ENCODE measurements at regions not wholly inside any gene's neighbourhood (a gene's known extent, or its start where the extent isn't known, plus 50 kb on each side); places are given as distances from the start of the nearest gene placed in this dataset.
"Not testable (repeated sequence)": the region's sequence is repeated elsewhere in the genome, so short reads cannot be mapped to it uniquely, and the experiment has no call there.

DNA sequence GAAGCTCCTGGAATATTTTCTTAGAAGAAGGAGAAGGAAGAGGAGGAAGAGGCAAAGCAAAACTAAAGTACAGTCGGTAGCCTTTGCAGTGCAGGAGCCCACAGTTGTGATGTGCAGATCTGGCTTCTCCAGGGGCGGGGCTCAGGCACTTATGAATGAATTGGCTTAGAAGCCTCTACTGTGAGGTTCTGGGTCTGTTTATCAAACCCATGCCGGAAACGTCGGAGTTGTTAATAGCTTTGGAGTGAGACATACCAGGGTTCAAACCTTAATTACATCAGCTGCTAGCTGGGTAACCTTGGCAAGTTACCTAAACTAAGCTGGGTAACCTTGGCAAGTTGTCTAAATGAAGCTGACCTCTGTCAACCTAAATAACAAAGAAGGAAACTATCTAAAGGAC lies 89.3 kb upstream of the PITRM1 start:
- DNase-seq (ENCODE audit: low read depth, low spot score): no peak
- Histone ChIP-seq H3K27ac (no peak overlapping the region), H3K9me3 (ENCODE audit: low read depth, low read length) (no peaks in the 10 kb centered on the region), H3K36me3 (ENCODE audit: insufficient read depth, low read length) (no peaks in the 10 kb centered on the region), H3K9ac (ENCODE audit: insufficient read length) (no peak overlapping the region), H3K4me3 (no peak overlapping the region)
- TF ChIP-seq EZH2 (IDR thresholded peaks at IDR 0.05) (no peak), FOXP2 (optimal IDR thresholded peaks at IDR 0.05; ENCODE audit: control extremely low read depth, extremely low read length, insufficient read depth) (no peak), POLR2AphosphoS5 (IDR thresholded peaks at IDR 0.05; ENCODE audit: borderline replicate concordance, low read depth, low read length) (no peak)

DNA sequence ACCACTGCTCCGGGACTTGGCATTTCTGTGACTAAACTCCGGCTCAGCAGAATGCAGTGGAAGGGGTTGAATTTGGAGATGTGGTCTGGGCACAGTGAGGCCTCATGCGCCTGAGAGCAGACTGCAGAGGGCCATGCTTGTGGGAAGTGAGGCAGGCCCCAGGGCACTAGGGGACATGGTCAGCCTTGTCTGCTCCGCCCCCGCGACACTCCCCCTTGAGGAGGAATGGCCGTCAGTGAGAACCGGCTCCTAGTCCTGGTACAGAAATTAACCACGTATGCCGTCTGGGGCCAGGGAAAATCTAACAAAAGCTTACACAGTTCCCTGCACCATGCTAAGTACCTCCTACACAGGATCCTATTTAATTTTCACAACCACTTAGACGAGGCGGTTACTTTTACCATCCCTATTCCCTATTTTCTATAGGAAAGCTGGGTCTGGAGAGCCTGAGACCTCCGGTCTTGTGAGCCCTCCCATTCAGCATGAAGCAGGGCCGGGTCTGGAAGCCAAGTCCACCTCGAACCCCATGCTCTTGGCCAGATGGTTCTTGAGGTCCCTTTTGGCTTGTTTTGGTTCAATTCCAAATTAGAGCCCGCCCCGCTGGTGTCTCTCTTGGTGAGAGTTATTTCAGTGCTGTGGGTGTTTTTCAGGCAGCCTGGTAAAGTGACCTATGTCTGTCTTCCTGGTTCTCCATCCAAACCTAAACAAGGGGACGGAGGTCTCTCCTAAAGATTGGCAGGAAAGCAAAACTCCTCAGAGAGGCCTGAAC lies 87.7 kb upstream of the PITRM1 start:
- H3K27ac ChIP-seq: no peak overlapping the region
- no peak for TF ChIP-seq POLR2AphosphoS5 (IDR thresholded peaks at IDR 0.05; ENCODE audit: borderline replicate concordance, low read depth, low read length)
- no peak for TF ChIP-seq EZH2 (IDR thresholded peaks at IDR 0.05)
- H3K9me3 ChIP-seq (ENCODE audit: low read depth, low read length): no peaks in the 10 kb centered on the region
- H3K4me3 ChIP-seq: no peak overlapping the region
- no peak for DNase-seq (ENCODE audit: low read depth, low spot score)
- H3K9ac ChIP-seq (ENCODE audit: insufficient read length): no peak overlapping the region
- H3K36me3 ChIP-seq (ENCODE audit: insufficient read depth, low read length): no peaks in the 10 kb centered on the region

DNA sequence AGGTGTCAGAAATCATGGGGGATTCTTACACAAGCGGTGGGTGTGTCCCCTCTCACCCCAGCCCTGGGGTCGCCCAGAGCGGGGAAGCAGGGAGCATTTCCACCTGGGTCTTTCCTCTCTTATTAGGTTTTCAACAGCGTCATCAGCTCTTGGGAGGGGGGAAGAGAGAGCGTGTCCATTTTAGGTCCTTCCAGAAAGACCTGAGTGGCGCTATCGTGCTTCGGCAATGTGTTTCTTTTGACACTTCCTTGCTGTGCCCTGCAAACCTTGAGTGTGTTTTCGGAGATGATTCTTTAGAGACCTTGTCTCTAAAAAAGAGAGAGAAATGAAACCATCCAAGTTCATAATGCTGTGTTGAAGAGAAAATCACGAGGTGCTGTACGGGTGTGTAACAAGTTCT lies 86.9 kb upstream of the PITRM1 start:
- H3K9ac ChIP-seq (ENCODE audit: insufficient read length): no peak overlapping the region
- TF ChIP-seq POLR2AphosphoS5 (IDR thresholded peaks at IDR 0.05; ENCODE audit: borderline replicate concordance, low read depth, low read length) (no peak), EZH2 (IDR thresholded peaks at IDR 0.05) (no peak), FOXP2 (optimal IDR thresholded peaks at IDR 0.05; ENCODE audit: control extremely low read depth, extremely low read length, insufficient read depth) (no peak)
- no peak overlapping the region for H3K4me3 ChIP-seq

DNA sequence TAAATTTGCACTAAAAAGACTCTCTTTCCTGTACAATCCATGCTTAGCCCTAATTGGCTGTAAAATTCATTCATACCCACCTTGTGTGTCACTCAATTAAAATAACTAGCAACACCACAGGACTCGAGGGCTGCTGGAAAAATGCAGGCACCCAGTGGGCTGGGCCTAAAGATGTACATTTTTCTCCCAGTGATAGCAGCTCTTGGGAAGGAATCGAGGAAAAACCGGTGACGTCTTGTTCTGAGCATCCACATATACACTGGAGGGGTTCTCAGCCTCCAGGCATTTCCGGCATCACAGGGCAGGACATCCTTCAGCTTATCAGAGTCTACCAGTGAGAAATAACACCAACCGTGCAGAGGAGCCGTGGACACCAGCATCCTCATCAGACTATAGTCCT lies 85.8 kb upstream of the PITRM1 start:
- no peak overlapping the region for H3K9ac ChIP-seq (ENCODE audit: insufficient read length)
- H3K4me3 ChIP-seq: no peak overlapping the region
- TF ChIP-seq EZH2 (IDR thresholded peaks at IDR 0.05): no peak
- no peak for TF ChIP-seq POLR2AphosphoS5 (IDR thresholded peaks at IDR 0.05; ENCODE audit: borderline replicate concordance, low read depth, low read length)
- H3K9me3 ChIP-seq (ENCODE audit: low read depth, low read length): no peaks in the 10 kb centered on the region
- no peak overlapping the region for H3K27ac ChIP-seq
- no peaks in the 10 kb centered on the region for H3K36me3 ChIP-seq (ENCODE audit: insufficient read depth, low read length)
- DNase-seq (ENCODE audit: low read depth, low spot score): no peak

More for the DNA sequence above, 86.9 kb upstream of the PITRM1 start:
- Histone ChIP-seq H3K9me3 (ENCODE audit: low read depth, low read length) (no peaks in the 10 kb centered on the region), H3K27ac (no peak overlapping the region), H3K36me3 (ENCODE audit: insufficient read depth, low read length) (no peaks in the 10 kb centered on the region)
- no peak for DNase-seq (ENCODE audit: low read depth, low spot score)

DNA sequence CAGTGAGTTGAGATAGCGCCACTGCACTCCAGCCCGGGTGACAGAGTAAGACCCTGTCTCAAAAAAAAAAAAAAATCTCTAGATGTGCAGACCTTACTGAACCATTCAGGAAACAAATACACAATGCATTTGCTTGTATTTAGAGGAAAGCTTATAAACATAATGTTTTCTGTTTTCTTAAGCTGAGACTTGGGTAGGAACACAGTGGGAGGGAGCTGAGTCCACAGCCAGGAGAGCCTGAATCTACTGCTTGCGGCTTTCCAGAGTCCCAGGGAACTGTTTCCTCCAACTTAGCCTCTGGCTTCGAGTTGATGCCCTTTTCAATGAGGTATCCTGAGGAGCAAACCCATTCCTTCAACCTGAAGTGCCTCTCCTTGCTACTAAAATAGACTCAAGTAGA lies 83.0 kb upstream of the PITRM1 start:
- TF ChIP-seq EZH2 (IDR thresholded peaks at IDR 0.05) (no peak), POLR2AphosphoS5 (IDR thresholded peaks at IDR 0.05; ENCODE audit: borderline replicate concordance, low read depth, low read length) (no peak), FOXP2 (optimal IDR thresholded peaks at IDR 0.05; ENCODE audit: control extremely low read depth, extremely low read length, insufficient read depth) (no peak)
- no peak overlapping the region for H3K4me3 ChIP-seq
- H3K36me3 ChIP-seq (ENCODE audit: insufficient read depth, low read length): no peaks in the 10 kb centered on the region
- DNase-seq (ENCODE audit: low read depth, low spot score): no peak
- no peaks in the 10 kb centered on the region for H3K9me3 ChIP-seq (ENCODE audit: low read depth, low read length)
- no peak overlapping the region for H3K27ac ChIP-seq
- H3K9ac ChIP-seq (ENCODE audit: insufficient read length): no peak overlapping the region

DNA sequence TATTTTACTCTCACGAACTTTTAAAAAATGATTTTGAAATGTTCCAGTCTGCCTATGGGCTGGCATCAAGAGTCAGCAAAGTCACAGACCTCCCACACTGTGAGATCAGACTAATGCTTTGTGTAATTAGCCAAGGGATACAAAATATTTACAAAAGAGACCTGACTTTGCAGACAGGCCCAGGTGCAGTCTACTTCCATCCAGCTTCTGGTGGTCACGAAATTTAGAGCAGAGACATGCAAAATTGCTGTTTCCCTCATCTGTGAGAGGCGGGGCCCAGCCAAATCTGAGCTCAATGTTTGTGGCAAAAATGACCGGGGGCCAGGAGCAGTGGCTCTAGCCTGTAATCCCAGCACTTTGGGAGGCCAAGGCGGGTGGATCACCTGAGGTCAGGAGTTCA lies 82.5 kb upstream of the PITRM1 start:
- DNase-seq (ENCODE audit: low read depth, low spot score): no peak
- H3K36me3 ChIP-seq (ENCODE audit: insufficient read depth, low read length): no peaks in the 10 kb centered on the region
- no peak for TF ChIP-seq FOXP2 (optimal IDR thresholded peaks at IDR 0.05; ENCODE audit: control extremely low read depth, extremely low read length, insufficient read depth)
- TF ChIP-seq POLR2AphosphoS5 (IDR thresholded peaks at IDR 0.05; ENCODE audit: borderline replicate concordance, low read depth, low read length): no peak
- no peak for TF ChIP-seq EZH2 (IDR thresholded peaks at IDR 0.05)

DNA sequence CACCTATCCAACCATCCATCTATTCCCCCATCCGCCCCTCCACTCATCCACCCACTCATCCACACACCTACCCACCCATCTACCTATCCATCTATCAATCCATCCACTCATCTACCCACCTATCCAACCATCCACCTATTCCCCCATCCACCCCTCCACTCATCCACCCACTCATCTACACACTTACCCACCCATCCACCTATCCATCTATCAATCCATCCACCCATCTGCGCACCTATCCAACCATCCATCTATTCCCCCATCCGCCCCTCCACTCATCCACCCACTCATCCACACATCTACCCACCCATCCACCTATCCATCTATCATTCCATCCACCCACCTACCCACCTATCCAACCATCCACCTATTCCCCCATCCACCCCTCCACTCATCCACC lies 81.4 kb upstream of the PITRM1 start:
- not testable (repeated sequence) for DNase-seq (ENCODE audit: low read depth, low spot score); H3K27ac ChIP-seq; H3K36me3 ChIP-seq (ENCODE audit: insufficient read depth, low read length); H3K9me3 ChIP-seq (ENCODE audit: low read depth, low read length); H3K4me3 ChIP-seq; H3K9ac ChIP-seq (ENCODE audit: insufficient read length)

More for the DNA sequence above, 82.5 kb upstream of the PITRM1 start:
- no peak overlapping the region for H3K4me3 ChIP-seq
- no peak overlapping the region for H3K27ac ChIP-seq
- no peaks in the 10 kb centered on the region for H3K9me3 ChIP-seq (ENCODE audit: low read depth, low read length)
- no peak overlapping the region for H3K9ac ChIP-seq (ENCODE audit: insufficient read length)

DNA sequence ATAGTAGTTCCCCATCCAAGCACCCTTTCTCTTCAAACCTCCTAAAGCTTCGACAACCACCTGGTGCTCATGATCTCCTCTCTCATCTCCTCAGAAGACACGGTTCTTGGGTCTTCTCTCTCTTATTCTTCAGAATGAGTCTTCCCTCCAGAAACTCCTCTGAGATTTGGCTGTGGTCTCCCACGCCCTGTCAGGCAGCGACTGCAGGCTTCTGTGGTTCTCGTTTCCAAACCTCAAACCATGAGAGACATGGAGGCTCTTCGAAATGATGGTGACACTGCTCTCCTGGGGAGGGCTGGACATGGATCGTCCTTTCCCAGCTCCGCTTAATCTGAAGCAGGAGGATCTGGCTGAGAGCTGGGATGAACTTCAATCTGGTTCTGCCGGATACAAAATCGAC lies 78.6 kb upstream of the PITRM1 start:
- DNase-seq (ENCODE audit: low read depth, low spot score): no peak
- Histone ChIP-seq H3K27ac (no peak overlapping the region), H3K9ac (ENCODE audit: insufficient read length) (no peak overlapping the region), H3K9me3 (ENCODE audit: low read depth, low read length) (no peaks in the 10 kb centered on the region), H3K36me3 (ENCODE audit: insufficient read depth, low read length) (no peaks in the 10 kb centered on the region), H3K4me3 (no peak overlapping the region)
- no peak for TF ChIP-seq EZH2 (IDR thresholded peaks at IDR 0.05)
- TF ChIP-seq POLR2AphosphoS5 (IDR thresholded peaks at IDR 0.05; ENCODE audit: borderline replicate concordance, low read depth, low read length): no peak
- no peak for TF ChIP-seq FOXP2 (optimal IDR thresholded peaks at IDR 0.05; ENCODE audit: control extremely low read depth, extremely low read length, insufficient read depth)

DNA sequence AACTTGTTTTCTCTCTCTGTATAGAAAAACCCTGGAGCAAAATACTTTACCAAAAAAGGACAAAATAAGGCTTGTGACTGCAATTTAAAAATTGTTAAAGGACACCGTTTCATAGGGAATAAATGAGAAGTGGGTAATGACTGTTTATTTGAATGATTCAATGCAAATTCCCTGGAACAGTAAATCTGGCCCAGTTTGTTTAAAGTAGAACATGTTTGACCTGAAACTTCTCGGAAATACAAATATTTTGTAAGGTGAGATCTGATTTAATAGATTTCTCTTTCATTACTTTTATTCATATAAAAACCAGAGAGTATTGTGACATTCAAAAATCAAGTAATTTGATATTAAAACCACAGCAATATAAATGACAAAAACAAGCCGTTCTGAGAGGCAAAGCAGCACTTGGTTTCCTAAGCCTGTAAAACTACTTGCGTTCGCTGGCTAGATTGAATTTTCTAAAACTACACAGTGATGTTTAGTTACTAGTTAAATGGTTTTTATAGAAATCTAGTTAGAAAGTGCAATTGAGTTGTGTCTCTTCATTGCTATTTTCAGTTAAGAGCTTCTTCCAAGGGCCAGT lies 76.8 kb upstream of the PITRM1 start:
- TF ChIP-seq POLR2AphosphoS5 (IDR thresholded peaks at IDR 0.05; ENCODE audit: borderline replicate concordance, low read depth, low read length) (no peak), EZH2 (IDR thresholded peaks at IDR 0.05) (no peak), FOXP2 (optimal IDR thresholded peaks at IDR 0.05; ENCODE audit: control extremely low read depth, extremely low read length, insufficient read depth) (no peak)
- Histone ChIP-seq H3K36me3 (ENCODE audit: insufficient read depth, low read length) (no peaks in the 10 kb centered on the region), H3K4me3 (no peak overlapping the region), H3K9me3 (ENCODE audit: low read depth, low read length) (no peaks in the 10 kb centered on the region), H3K27ac (peak overlapping the region; percentile 77; the same call in 1 of the 2 replicates), H3K9ac (ENCODE audit: insufficient read length) (no peak overlapping the region)
- DNase-seq (ENCODE audit: low read depth, low spot score): no peak
